HFFc6 (cell line): ENCODE measurements at regions not wholly inside any gene's neighbourhood (a gene's known extent, or its start where the extent isn't known, plus 50 kb on each side); places are given as distances from the start of the nearest gene placed in this dataset.

Source experiments
- DNase-seq: peaks from one replicate; pipeline ENCODE4 v3.0.0-alpha.2; 2018
- H3K27ac Mint-ChIP-seq: 2 replicates; pipeline ENCODE4 v1.8.0; 2020; ENCODE audit warnings: mild to moderate bottlenecking, mixed read lengths
- H3K27me3 Mint-ChIP-seq: 2 replicates; pipeline ENCODE4 v1.8.0; 2021; ENCODE audit warnings: mild to moderate bottlenecking, moderate library complexity, mixed read lengths; ENCODE audit not compliant: insufficient read depth
- H3K36me3 Mint-ChIP-seq: 2 replicates; pipeline ENCODE4 v1.8.0; 2021; ENCODE audit warnings: low read depth, mixed read lengths
- H3K4me1 Mint-ChIP-seq: 2 replicates; pipeline ENCODE4 v1.8.0; 2020; ENCODE audit warnings: low read depth, mixed read lengths
- H3K4me3 Mint-ChIP-seq: 2 replicates; pipeline ENCODE4 v1.8.0; 2020; ENCODE audit warnings: mild to moderate bottlenecking, moderate library complexity, mixed read lengths
- H3K9me3 Mint-ChIP-seq: 2 replicates; pipeline ENCODE4 v1.8.0; 2020; ENCODE audit warnings: mild to moderate bottlenecking, mixed read lengths
- CTCF ChIP-seq: fragments of 200-600 bp; sonication (generic); IDR thresholded peaks from 2 replicates; pipeline ENCODE4 v1.5.0; 2021; ENCODE audit warnings: antibody characterized with exemption, mild to moderate bottlenecking

GRCh38 chr14:27026097-27026496 lies 428.3 kb upstream of the NOVA1 start:
- no peaks in the 10 kb centered on the region for H3K36me3 Mint-ChIP-seq

GRCh38 chr14:27040552-27040951 lies 442.7 kb upstream of the NOVA1 start:
- DNase-seq = no peak
- H3K9me3 Mint-ChIP-seq = peaks cover 61% of the 10 kb centered on the region
- no peaks in the 10 kb centered on the region for H3K4me1 Mint-ChIP-seq
- no peaks in the 10 kb centered on the region for H3K27me3 Mint-ChIP-seq
- no peak overlapping the region for H3K27ac Mint-ChIP-seq
- no peak for TF ChIP-seq CTCF
- no peak overlapping the region for H3K4me3 Mint-ChIP-seq
- no peaks in the 10 kb centered on the region for H3K36me3 Mint-ChIP-seq

More at GRCh38 chr14:27026097-27026496, 428.3 kb upstream of the NOVA1 start:
- Mint-ChIP-seq H3K4me3 (no peak overlapping the region), H3K4me1 (no peaks in the 10 kb centered on the region), H3K27ac (no peak overlapping the region), H3K9me3 (peaks cover 30% of the 10 kb centered on the region), H3K27me3 (no peaks in the 10 kb centered on the region)
- no peak for TF ChIP-seq CTCF
- no peak for DNase-seq

GRCh38 chr14:27049701-27050100 lies 451.9 kb upstream of the NOVA1 start:
- H3K36me3 Mint-ChIP-seq = 0 out of 2 replicates have a peak, but pooled peaks cover 5% of the 10 kb centered on the region
- TF ChIP-seq CTCF = no peak

GRCh38 chr14:27050208-27050607 lies 452.4 kb upstream of the NOVA1 start:
- H3K36me3 Mint-ChIP-seq = 0 out of 2 replicates have a peak, but pooled peaks cover 5% of the 10 kb centered on the region
- TF ChIP-seq CTCF = no peak
- H3K4me1 Mint-ChIP-seq = no peaks in the 10 kb centered on the region
- H3K4me3 Mint-ChIP-seq = no peak overlapping the region
- H3K27me3 Mint-ChIP-seq = no peaks in the 10 kb centered on the region
- H3K9me3 Mint-ChIP-seq = peaks cover 32% of the 10 kb centered on the region
- no peak for DNase-seq
- no peak overlapping the region for H3K27ac Mint-ChIP-seq

More at GRCh38 chr14:27049701-27050100, 451.9 kb upstream of the NOVA1 start:
- Mint-ChIP-seq H3K4me1 (no peaks in the 10 kb centered on the region), H3K4me3 (no peak overlapping the region), H3K9me3 (peaks cover 32% of the 10 kb centered on the region), H3K27ac (no peak overlapping the region), H3K27me3 (no peaks in the 10 kb centered on the region)
- no peak for DNase-seq

- no peak for DNase-seq
- Mint-ChIP-seq H3K4me1 (no peaks in the 10 kb centered on the region), H3K27ac (no peak overlapping the region), H3K36me3 (0 out of 2 replicates have a peak, but pooled peaks cover 5% of the 10 kb centered on the region), H3K4me3 (no peak overlapping the region), H3K9me3 (peaks cover 52% of the 10 kb centered on the region), H3K27me3 (no peaks in the 10 kb centered on the region)
- no peak for TF ChIP-seq CTCF
Observed at GRCh38 chr14:27056586-27056985, 458.8 kb upstream of the NOVA1 start.

GRCh38 chr14:27061299-27061698 lies 463.5 kb upstream of the NOVA1 start:
- TF ChIP-seq CTCF = no peak
- H3K27ac Mint-ChIP-seq = no peak overlapping the region

More at GRCh38 chr14:27061299-27061698, 463.5 kb upstream of the NOVA1 start:
- Mint-ChIP-seq H3K9me3 (peaks cover 48% of the 10 kb centered on the region), H3K4me3 (no peak overlapping the region), H3K36me3 (no peaks in the 10 kb centered on the region), H3K27me3 (peaks cover 1% of the 10 kb centered on the region; the same call in 1 of the 2 replicates), H3K4me1 (no peaks in the 10 kb centered on the region)
- no peak for DNase-seq
